Upper lobe of left lung (tissue), 6 donors: ENCODE measurements at regions not wholly inside any gene's neighbourhood (a gene's known extent, or its start where the extent isn't known, plus 50 kb on each side); places are given as distances from the start of the nearest gene placed in this dataset.

Experiments used
- ATAC-seq, 2 donors: fragments of 200-7000 bp; cut with Tn5 transposase; one replicate each; pipeline ENCODE4 v1.9.1; 2022; ENCODE audit warnings: mild to moderate bottlenecking in 2 of 2, moderate library complexity in 2 of 2; ENCODE audit not compliant: low FRiP score in 2 of 2
- DNase-seq, 2 donors: peaks; one replicate each; pipeline ENCODE4 v3.0.0-alpha.2; 2019 to 2020
- H3K27ac ChIP-seq, 4 donors: fragments of 200-600 bp; sonication (generic); one replicate each; pipeline ENCODE4 v1.5.1; 2016 to 2019
- H3K27me3 ChIP-seq, 4 donors: fragments of 200-600 bp; sonication (generic); one replicate each; pipeline ENCODE4 v1.5.1; 2017 to 2019
- H3K36me3 ChIP-seq, 4 donors: fragments of 200-600 bp; sonication (generic); one replicate each; pipeline ENCODE4 v1.5.1; 2016 to 2019
- H3K4me1 ChIP-seq, 4 donors: fragments of 200-600 bp; sonication (generic); one replicate each; pipeline ENCODE4 v1.5.1; 2018 to 2019
- H3K4me3 ChIP-seq, 4 donors: fragments of 200-600 bp; sonication (generic); one replicate each; pipeline ENCODE4 v1.5.1; 2017 to 2019; ENCODE audit warnings: mild to moderate bottlenecking in 2 of 4, moderate library complexity in 1 of 4
- H3K9me3 ChIP-seq, 4 donors: fragments of 200-600 bp; sonication (generic); one replicate each; pipeline ENCODE4 v1.5.1; 2018 to 2019
- EP300 ChIP-seq, 4 donors: sonication (generic); formaldehyde crosslinking; IDR thresholded peaks; one replicate each; pipeline ENCODE4 v1.5.1; 2017; ENCODE audit warnings: antibody characterized with exemption in 4 of 4, control low read depth in 2 of 4
- POLR2A ChIP-seq, 4 donors: fragments of 450-650 bp; IDR thresholded peaks; one replicate each; pipeline ENCODE4 v1.5.1; 2016 to 2017; ENCODE audit warnings: antibody characterized with exemption in 4 of 4, mild to moderate bottlenecking in 2 of 4
- POLR2AphosphoS5 ChIP-seq, 2 donors: sonication (generic); formaldehyde crosslinking; IDR thresholded peaks; one replicate each; pipeline ENCODE4 v1.5.1; 2017; ENCODE audit warnings: antibody characterized with exemption in 2 of 2
- WGBS, 2 donors: methylation state at CpG; one replicate each; pipeline ENCODE4 v1.1.5; 2017 to 2018; 5-methylcytosine and 5-hydroxymethylcytosine counted together
- TF ChIP-seq, protein P1 (sequence below), 6 experiments: fragments of 450-650 bp in 4 of 6; fragments of 200-600 bp in 2 of 6; sonication (generic) in 2 of 6; IDR thresholded peaks; one replicate each; pipeline ENCODE4 v1.5.1; 2016 to 2019; ENCODE audit warnings: antibody characterized with exemption in 6 of 6
- donor health status: DM: no; HTN: no; CAD: no; lungs with moderate emphysema.
- donor health status: DM: no; HTN: yes; CAD: no; lungs with severe emphysema.

DNA sequence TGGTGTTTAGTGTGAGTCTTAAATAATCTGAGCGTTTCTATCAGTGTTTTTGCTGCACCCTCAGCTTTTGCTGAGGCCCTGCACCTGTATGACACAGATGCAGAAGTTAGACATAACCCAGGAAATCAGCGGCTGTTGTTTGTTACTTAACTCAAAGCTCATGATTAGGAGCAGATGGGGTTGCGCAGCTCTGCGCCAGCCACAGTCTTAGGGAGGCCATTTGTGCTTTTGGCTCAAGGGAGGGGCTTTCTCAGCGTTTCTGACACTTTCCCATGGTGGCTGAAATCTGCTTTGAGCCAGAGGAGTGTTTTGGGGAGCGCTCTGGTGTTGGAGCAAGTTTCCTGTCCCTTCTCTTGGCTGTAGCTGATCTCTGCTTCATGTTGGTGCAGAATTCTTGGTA lies 433.8 kb downstream of the NAF1 start:
- no peak for DNase-seq
- ATAC-seq: no peak
- no peaks in the 10 kb centered on the region for H3K36me3 ChIP-seq
- H3K4me3 ChIP-seq: no peak overlapping the region
- no peaks in the 10 kb centered on the region for H3K9me3 ChIP-seq
- TF ChIP-seq, protein P1, sequence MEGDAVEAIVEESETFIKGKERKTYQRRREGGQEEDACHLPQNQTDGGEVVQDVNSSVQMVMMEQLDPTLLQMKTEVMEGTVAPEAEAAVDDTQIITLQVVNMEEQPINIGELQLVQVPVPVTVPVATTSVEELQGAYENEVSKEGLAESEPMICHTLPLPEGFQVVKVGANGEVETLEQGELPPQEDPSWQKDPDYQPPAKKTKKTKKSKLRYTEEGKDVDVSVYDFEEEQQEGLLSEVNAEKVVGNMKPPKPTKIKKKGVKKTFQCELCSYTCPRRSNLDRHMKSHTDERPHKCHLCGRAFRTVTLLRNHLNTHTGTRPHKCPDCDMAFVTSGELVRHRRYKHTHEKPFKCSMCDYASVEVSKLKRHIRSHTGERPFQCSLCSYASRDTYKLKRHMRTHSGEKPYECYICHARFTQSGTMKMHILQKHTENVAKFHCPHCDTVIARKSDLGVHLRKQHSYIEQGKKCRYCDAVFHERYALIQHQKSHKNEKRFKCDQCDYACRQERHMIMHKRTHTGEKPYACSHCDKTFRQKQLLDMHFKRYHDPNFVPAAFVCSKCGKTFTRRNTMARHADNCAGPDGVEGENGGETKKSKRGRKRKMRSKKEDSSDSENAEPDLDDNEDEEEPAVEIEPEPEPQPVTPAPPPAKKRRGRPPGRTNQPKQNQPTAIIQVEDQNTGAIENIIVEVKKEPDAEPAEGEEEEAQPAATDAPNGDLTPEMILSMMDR (IDR thresholded peaks at IDR 0.05): no peak
- TF ChIP-seq POLR2AphosphoS5 (IDR thresholded peaks at IDR 0.05) (no peak), POLR2A (IDR thresholded peaks at IDR 0.05) (no peak), EP300 (IDR thresholded peaks at IDR 0.05) (no peak)
- H3K27ac ChIP-seq: no peak overlapping the region
- WGBS, 2 donors: 52 to 66% methylated on average over 5 to 6 of the region's 6 CpGs
- no peaks in the 10 kb centered on the region for H3K27me3 ChIP-seq
- H3K4me1 ChIP-seq: no peaks in the 10 kb centered on the region

DNA sequence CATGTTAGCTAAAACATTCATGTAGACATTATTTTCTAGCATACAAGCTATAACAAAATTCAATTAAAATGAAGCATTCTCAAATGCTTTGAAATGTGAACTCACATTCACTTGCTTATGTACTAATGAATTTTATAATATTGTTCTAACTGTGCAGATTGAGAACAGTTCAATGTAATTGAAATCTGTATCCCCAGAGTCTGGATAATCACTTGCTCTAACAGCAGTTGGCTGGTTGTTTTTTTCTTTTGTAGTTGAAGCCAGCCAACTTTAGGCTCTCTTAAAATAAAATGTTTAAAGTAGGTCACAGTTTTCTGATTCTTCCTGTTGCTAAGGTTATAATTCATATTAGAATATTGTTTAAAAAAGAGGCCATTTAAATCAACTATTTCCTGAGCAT lies 438.9 kb downstream of the NAF1 start:
- Histone ChIP-seq H3K36me3 (no peaks in the 10 kb centered on the region), H3K27ac (no peak overlapping the region), H3K4me1 (no peaks in the 10 kb centered on the region), H3K27me3 (no peaks in the 10 kb centered on the region), H3K4me3 (no peak overlapping the region), H3K9me3 (no peaks in the 10 kb centered on the region)
- ATAC-seq (no peak), DNase-seq (no peak)
- TF ChIP-seq EP300 (IDR thresholded peaks at IDR 0.05) (no peak), POLR2A (IDR thresholded peaks at IDR 0.05) (no peak), POLR2AphosphoS5 (IDR thresholded peaks at IDR 0.05) (no peak)
- TF ChIP-seq, protein P1 (IDR thresholded peaks at IDR 0.05): no peak

DNA sequence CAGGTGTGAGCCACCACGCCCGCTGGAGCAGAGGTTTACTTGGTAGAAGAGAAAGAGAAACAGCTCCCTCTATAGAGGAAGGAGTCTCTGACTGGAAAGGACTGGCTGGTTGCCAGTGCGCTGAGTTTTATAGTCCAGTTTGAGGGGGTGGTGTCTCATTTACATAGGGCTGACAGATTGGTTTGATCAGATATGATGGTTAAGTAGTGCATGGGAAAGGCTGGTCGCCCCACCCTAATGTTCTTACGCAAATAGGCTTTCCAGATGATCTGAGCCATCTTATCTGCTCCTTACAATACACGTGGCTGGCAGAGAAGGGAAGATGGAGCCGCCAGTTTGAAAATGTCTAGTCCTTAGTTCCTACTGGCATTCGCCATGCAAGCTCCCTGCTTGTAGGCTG lies 439.5 kb downstream of the NAF1 start:
- TF ChIP-seq, protein P1 (IDR thresholded peaks at IDR 0.05): no peak
- no peak for TF ChIP-seq EP300 (IDR thresholded peaks at IDR 0.05)
- Histone ChIP-seq H3K9me3 (no peaks in the 10 kb centered on the region), H3K27me3 (no peaks in the 10 kb centered on the region), H3K4me3 (no peak overlapping the region), H3K27ac (no peak overlapping the region), H3K36me3 (no peaks in the 10 kb centered on the region), H3K4me1 (no peaks in the 10 kb centered on the region)
- ATAC-seq (no peak), DNase-seq (no peak)
- WGBS, 2 donors: 83 to 85% methylated on average over 8 of the region's 8 CpGs

DNA sequence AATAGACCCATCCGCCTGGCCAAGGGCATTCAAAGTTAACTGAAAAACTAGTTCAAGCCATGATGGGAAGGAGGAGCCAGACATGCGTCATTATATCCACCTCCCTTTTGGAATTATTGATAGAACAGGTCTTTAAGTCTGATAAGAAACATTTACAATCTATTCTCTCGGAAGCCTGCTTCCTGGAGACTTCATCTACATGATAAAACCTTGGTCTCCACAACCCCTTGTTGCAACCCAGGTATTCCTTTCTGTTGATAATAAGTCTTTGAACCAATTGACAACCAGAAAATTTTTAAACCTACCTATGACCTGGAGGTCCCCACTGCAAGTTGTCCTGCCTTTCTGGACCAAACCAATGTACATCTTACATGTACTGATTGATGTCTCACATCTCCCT lies 451.3 kb downstream of the NAF1 start:
- H3K4me1 ChIP-seq: no peaks in the 10 kb centered on the region

DNA sequence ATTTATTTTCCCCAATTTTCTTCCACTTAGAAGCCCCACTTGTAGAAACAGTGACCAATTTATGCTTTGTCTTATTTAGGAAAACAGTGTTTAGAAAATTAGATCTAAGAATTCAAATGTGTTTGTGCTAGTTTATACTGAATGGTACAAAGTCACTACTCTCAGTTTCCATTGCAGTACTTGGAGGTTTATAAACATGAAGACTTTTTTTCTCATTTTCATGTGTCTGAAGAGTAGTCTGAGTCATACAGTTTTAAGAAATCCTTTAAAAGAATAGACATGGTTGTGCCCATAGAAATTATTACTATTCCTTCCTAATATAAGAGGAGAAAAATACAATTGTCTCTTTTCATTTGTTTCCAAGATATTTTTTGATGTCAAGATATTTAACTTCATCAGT lies 458.7 kb downstream of the NAF1 start:
- TF ChIP-seq, protein P1 (IDR thresholded peaks at IDR 0.05): no peak
- no peak for TF ChIP-seq EP300 (IDR thresholded peaks at IDR 0.05)
- TF ChIP-seq POLR2A (IDR thresholded peaks at IDR 0.05): no peak
- TF ChIP-seq POLR2AphosphoS5 (IDR thresholded peaks at IDR 0.05): no peak
- H3K9me3 ChIP-seq: no peaks in the 10 kb centered on the region
- ATAC-seq (no peak), DNase-seq (no peak)
- H3K4me1 ChIP-seq: no peaks in the 10 kb centered on the region
- no peaks in the 10 kb centered on the region for H3K27me3 ChIP-seq
- no peak overlapping the region for H3K27ac ChIP-seq
- H3K36me3 ChIP-seq: no peaks in the 10 kb centered on the region
- H3K4me3 ChIP-seq: no peak overlapping the region

More for the DNA sequence above, 451.3 kb downstream of the NAF1 start:
- H3K27ac ChIP-seq: no peak overlapping the region
- no peaks in the 10 kb centered on the region for H3K27me3 ChIP-seq
- H3K9me3 ChIP-seq: no peaks in the 10 kb centered on the region
- ATAC-seq (no peak), DNase-seq (no peak)
- H3K4me3 ChIP-seq: no peak overlapping the region
- H3K36me3 ChIP-seq: no peaks in the 10 kb centered on the region
- TF ChIP-seq POLR2AphosphoS5 (IDR thresholded peaks at IDR 0.05): no peak
- TF ChIP-seq, protein P1 (IDR thresholded peaks at IDR 0.05): no peak
- no peak for TF ChIP-seq EP300 (IDR thresholded peaks at IDR 0.05)
- TF ChIP-seq POLR2A (IDR thresholded peaks at IDR 0.05): no peak
- WGBS, 2 donors: 83 to 91% methylated on average over 3 of the region's 3 CpGs
